NCI-H446 treated with DMSO at 0.1 percent for 48 hours (cell line): ENCODE measurements at regions not wholly inside any gene's neighbourhood (a gene's known extent, or its start where the extent isn't known, plus 50 kb on each side); places are given as distances from the start of the nearest gene placed in this dataset.

ENCODE experiments used
- DNase-seq: peaks from one replicate; lab custom pipeline; 2025; lab: John Stamatoyannopoulos, UW

- no peak for DNase-seq
Observed at GRCh38 chr20:7347409-7347808, 579.9 kb downstream of the BMP2 start.

- DNase-seq: no peak
Observed at GRCh38 chr20:7348253-7348652, 580.8 kb downstream of the BMP2 start.

- no peak for DNase-seq
Observed at GRCh38 chr20:7352165-7352564, 584.7 kb downstream of the BMP2 start.

GRCh38 chr20:7355051-7355450, 585.2 kb downstream of the HAO1 start:
- DNase-seq: no peak

GRCh38 chr20:7358670-7359069, 581.6 kb downstream of the HAO1 start:
- DNase-seq: no peak

GRCh38 chr20:7359739-7360138, 580.5 kb downstream of the HAO1 start:
- DNase-seq: no peak

GRCh38 chr20:7361321-7361720, 578.9 kb downstream of the HAO1 start:
- DNase-seq: no peak

GRCh38 chr20:7361931-7362330, 578.3 kb downstream of the HAO1 start:
- no peak for DNase-seq

GRCh38 chr20:7362601-7363000, 577.7 kb downstream of the HAO1 start:
- no peak for DNase-seq

GRCh38 chr20:7366189-7366588, 574.1 kb downstream of the HAO1 start:
- no peak for DNase-seq

GRCh38 chr20:7371518-7372163, 568.6 kb downstream of the HAO1 start:
- DNase-seq: no peak

GRCh38 chr20:7375905-7376304, 564.4 kb downstream of the HAO1 start:
- DNase-seq: no peak

- no peak for DNase-seq
Observed at GRCh38 chr20:7378864-7379605, 561.2 kb downstream of the HAO1 start.

- DNase-seq: no peak
Observed at GRCh38 chr20:7379621-7380220, 560.5 kb downstream of the HAO1 start.

GRCh38 chr20:7383216-7383615, 557.0 kb downstream of the HAO1 start:
- DNase-seq: no peak

GRCh38 chr20:7387638-7388193, 552.5 kb downstream of the HAO1 start:
- DNase-seq: no peak

GRCh38 chr20:7389216-7389615, 551.0 kb downstream of the HAO1 start:
- no peak for DNase-seq

GRCh38 chr20:7392542-7393206, 547.6 kb downstream of the HAO1 start:
- no peak for DNase-seq

- no peak for DNase-seq
Observed at GRCh38 chr20:7399114-7399513, 541.1 kb downstream of the HAO1 start.

- DNase-seq: no peak
Observed at GRCh38 chr20:7399575-7399974, 540.7 kb downstream of the HAO1 start.

GRCh38 chr20:7406671-7407070, 533.6 kb downstream of the HAO1 start:
- no peak for DNase-seq

- no peak for DNase-seq
Observed at GRCh38 chr20:7410150-7410549, 530.1 kb downstream of the HAO1 start.

GRCh38 chr20:7411075-7411474, 529.2 kb downstream of the HAO1 start:
- no peak for DNase-seq
